H9 (cell line): ENCODE measurements at regions not wholly inside any gene's neighbourhood (a gene's known extent, or its start where the extent isn't known, plus 50 kb on each side); places are given as distances from the start of the nearest gene placed in this dataset.

Source experiments
- DNase-seq: peaks from one replicate; pipeline ENCODE4 v3.0.0-alpha.2; 2017
- H2AFZ ChIP-seq: one replicate; pipeline ENCODE4 v1.6.1; 2013; ENCODE audit warnings: mild to moderate bottlenecking, low read length, control low read depth, moderate library complexity
- H2AK5ac ChIP-seq: 2 replicates; pipeline ENCODE4 v1.6.1; 2013; ENCODE audit warnings: low read length, control low read depth, mixed read lengths; ENCODE audit not compliant: insufficient read length
- H2BK120ac ChIP-seq: one replicate; pipeline ENCODE4 v1.6.1; 2013; ENCODE audit warnings: low read depth, mild to moderate bottlenecking, low read length, control low read depth, inconsistent platforms; ENCODE audit not compliant: poor library complexity, severe bottlenecking
- H2BK12ac ChIP-seq: 2 replicates; pipeline ENCODE4 v1.6.1; 2013; ENCODE audit warnings: low read length, control low read depth, mixed read lengths, low read depth; ENCODE audit not compliant: insufficient read length
- H2BK15ac ChIP-seq: 2 replicates; pipeline ENCODE4 v1.6.1; 2013; ENCODE audit warnings: low read depth, low read length, control low read depth
- H2BK20ac ChIP-seq: one replicate; pipeline ENCODE4 v1.6.1; 2013; ENCODE audit warnings: low read depth, mild to moderate bottlenecking, low read length, control low read depth, inconsistent platforms; ENCODE audit not compliant: poor library complexity, severe bottlenecking
- H2BK5ac ChIP-seq: 2 replicates; pipeline ENCODE4 v1.6.1; 2013; ENCODE audit warnings: low read length, control low read depth, mixed read lengths; ENCODE audit not compliant: insufficient read length
- H3K14ac ChIP-seq: 2 replicates; pipeline ENCODE4 v1.6.1; 2013; ENCODE audit warnings: low read length, control low read depth; ENCODE audit not compliant: insufficient read depth
- H3K18ac ChIP-seq: 2 replicates; pipeline ENCODE4 v1.6.1; 2013; ENCODE audit warnings: low read depth, mild to moderate bottlenecking, mixed read lengths, low read length, control low read depth; ENCODE audit not compliant: insufficient read length
- H3K23ac ChIP-seq: 2 replicates; pipeline ENCODE4 v1.6.1; 2013; ENCODE audit warnings: low read length, control low read depth, mixed read lengths, low read depth; ENCODE audit not compliant: insufficient read length
- H3K23me2 ChIP-seq: 2 replicates; pipeline ENCODE4 v1.6.1; 2013; ENCODE audit warnings: low read depth, mild to moderate bottlenecking, mixed read lengths, low read length, control low read depth; ENCODE audit not compliant: insufficient read length, poor library complexity, severe bottlenecking
- H3K27ac ChIP-seq: 2 replicates; pipeline ENCODE4 v1.5.1; 2013; ENCODE audit warnings: low read length, control low read depth, mixed read lengths, low read depth; ENCODE audit not compliant: insufficient read length
- H3K27me3 ChIP-seq: 2 replicates; pipeline ENCODE4 v1.6.1; 2013; ENCODE audit warnings: low read length, control low read depth, inconsistent platforms; ENCODE audit not compliant: insufficient read depth
- H3K4ac ChIP-seq: 2 replicates; pipeline ENCODE4 v1.6.1; 2013; ENCODE audit warnings: low read depth, mild to moderate bottlenecking, control low read depth, inconsistent platforms, low read length, moderate library complexity
- H3K4me1 ChIP-seq: 2 replicates; pipeline ENCODE4 v1.6.1; 2013; ENCODE audit warnings: low read length, control low read depth, inconsistent platforms; ENCODE audit not compliant: insufficient read depth
- H3K4me2 ChIP-seq: 2 replicates; pipeline ENCODE4 v1.6.1; 2013; ENCODE audit warnings: low read length, control low read depth, mixed read lengths; ENCODE audit not compliant: insufficient read length, insufficient read depth
- H3K56ac ChIP-seq: 2 replicates; pipeline ENCODE4 v1.6.1; 2013; ENCODE audit warnings: low read depth, mild to moderate bottlenecking, mixed read lengths, low read length, control low read depth; ENCODE audit not compliant: insufficient read length
- H3K79me1 ChIP-seq: 2 replicates; pipeline ENCODE4 v1.6.1; 2013; ENCODE audit warnings: low read depth, mild to moderate bottlenecking, moderate library complexity, low read length, control low read depth, inconsistent platforms; ENCODE audit not compliant: insufficient read depth, poor library complexity, severe bottlenecking
- H3K79me2 ChIP-seq: 2 replicates; pipeline ENCODE4 v1.6.1; 2013; ENCODE audit warnings: low read length, control low read depth, inconsistent platforms; ENCODE audit not compliant: insufficient read depth
- H3K9ac ChIP-seq: 2 replicates; pipeline ENCODE4 v1.6.1; 2013; ENCODE audit warnings: low read length, control low read depth, mixed read lengths; ENCODE audit not compliant: insufficient read length; ENCODE audit errors: extremely low read depth
- H3K9me3 ChIP-seq: one replicate; pipeline ENCODE4 v1.6.1; 2013; ENCODE audit warnings: low read depth, low read length, inconsistent platforms; ENCODE audit not compliant: control insufficient read depth
- H3T11ph ChIP-seq: one replicate; pipeline ENCODE4 v1.6.1; 2013; ENCODE audit warnings: mild to moderate bottlenecking, low read length, control low read depth, inconsistent platforms
- H4K20me1 ChIP-seq: one replicate; pipeline ENCODE4 v1.6.1; 2013; ENCODE audit not compliant: control insufficient read depth, insufficient read length, insufficient read depth
- H4K5ac ChIP-seq: 2 replicates; pipeline ENCODE4 v1.6.1; 2013; ENCODE audit warnings: low read depth, mild to moderate bottlenecking, mixed read lengths, low read length, control low read depth; ENCODE audit not compliant: insufficient read length
- H4K8ac ChIP-seq: replicated peaks from 2 replicates; pipeline ENCODE4 v1.6.1; 2013; ENCODE audit warnings: low read length, control low read depth, mixed read lengths, low read depth; ENCODE audit not compliant: insufficient read length
- H4K91ac ChIP-seq: 2 replicates; pipeline ENCODE4 v1.6.1; 2013; ENCODE audit warnings: low read depth, mild to moderate bottlenecking, moderate library complexity, mixed read lengths, low read length, control low read depth; ENCODE audit not compliant: insufficient read length
- H3K27ac Mint-ChIP-seq, 3 experiments: 2 replicates in 2 of 3; 3 replicates in 1 of 3; pipeline ENCODE4 v1.8.0; 2020 to 2021; ENCODE audit warnings: mixed read lengths in 3 of 3, mild to moderate bottlenecking in 1 of 3, moderate library complexity in 1 of 3
- H3K27me3 Mint-ChIP-seq: 2 replicates; pipeline ENCODE4 v1.8.0; 2021; ENCODE audit warnings: low read depth, mild to moderate bottlenecking, moderate library complexity, mixed read lengths
- H3K36me3 Mint-ChIP-seq, 3 experiments: 2 replicates in 2 of 3; 3 replicates in 1 of 3; pipeline ENCODE4 v1.8.0; 2020 to 2021; ENCODE audit warnings: low read depth in 3 of 3, mixed read lengths in 3 of 3; ENCODE audit not compliant: insufficient read depth in 1 of 3
- H3K4me1 Mint-ChIP-seq, 2 experiments: 2 replicates each; pipeline ENCODE4 v1.8.0; 2020; ENCODE audit warnings: mixed read lengths in 2 of 2
- H3K4me3 Mint-ChIP-seq, 2 experiments: 2 replicates in 1 of 2; 3 replicates in 1 of 2; pipeline ENCODE4 v1.8.0; 2020 to 2021; ENCODE audit warnings: mild to moderate bottlenecking in 2 of 2, mixed read lengths in 2 of 2, moderate library complexity in 1 of 2
- H3K9me3 Mint-ChIP-seq, 2 experiments: 2 replicates in 1 of 2; 3 replicates in 1 of 2; pipeline ENCODE4 v1.8.0; 2020; ENCODE audit warnings: mild to moderate bottlenecking in 2 of 2, mixed read lengths in 2 of 2, moderate library complexity in 1 of 2
- WGBS: extraction: QIAGEN DNeasy Blood & Tissue Kit; methylation state at CpG from one replicate; pipeline ENCODE4 v1.1.7; 2013; ENCODE audit warnings: missing lambda C conversion rate, low lambda C conversion rate, mixed read lengths; ENCODE audit not compliant: insufficient read length; ENCODE audit errors: extremely low coverage; 5-methylcytosine and 5-hydroxymethylcytosine counted together
- TF ChIP-seq, protein P1 (sequence below): fragments of 200-600 bp; sonication (generic); conservative IDR thresholded peaks from 3 replicates; pipeline ENCODE4 v1.8.0; 2021; ENCODE audit warnings: antibody characterized with exemption, mild to moderate bottlenecking

GRCh38 chr7:27351786-27352185 lies 109.2 kb downstream of the EVX1 start:
- no peak overlapping the region for H3K9ac ChIP-seq
- no peaks in the 10 kb centered on the region for H4K20me1 ChIP-seq
- H4K5ac ChIP-seq: no peak overlapping the region
- Mint-ChIP-seq H3K9me3 (no peaks in the 10 kb centered on the region), H3K4me1 (peaks cover 0 to 8% of the 10 kb centered on the region in 2 experiments; a peak in 1 of 4 replicates), H3K4me3 (no peak overlapping the region), H3K36me3 (no peaks in the 10 kb centered on the region), H3K27me3 (peaks cover 2% of the 10 kb centered on the region; the same call in 1 of the 2 replicates), H3K27ac (no peak overlapping the region)
- H3K79me2 ChIP-seq: no peaks in the 10 kb centered on the region
- no peak overlapping the region for H4K91ac ChIP-seq
- WGBS: no CpG with 5 or more reads among the region's 5 CpGs
- no peak overlapping the region for H2BK120ac ChIP-seq
- no peak overlapping the region for H3K4me2 ChIP-seq
- no peak overlapping the region for H2BK15ac ChIP-seq
- H2BK20ac ChIP-seq: no peak overlapping the region
- H3K9me3 ChIP-seq: no peaks in the 10 kb centered on the region
- no peak overlapping the region for H2BK5ac ChIP-seq
- DNase-seq: no peak
- no peak overlapping the region for H2BK12ac ChIP-seq
- no peak overlapping the region for H3K27ac ChIP-seq
- H3K27me3 ChIP-seq: no peaks in the 10 kb centered on the region
- TF ChIP-seq, protein P1, sequence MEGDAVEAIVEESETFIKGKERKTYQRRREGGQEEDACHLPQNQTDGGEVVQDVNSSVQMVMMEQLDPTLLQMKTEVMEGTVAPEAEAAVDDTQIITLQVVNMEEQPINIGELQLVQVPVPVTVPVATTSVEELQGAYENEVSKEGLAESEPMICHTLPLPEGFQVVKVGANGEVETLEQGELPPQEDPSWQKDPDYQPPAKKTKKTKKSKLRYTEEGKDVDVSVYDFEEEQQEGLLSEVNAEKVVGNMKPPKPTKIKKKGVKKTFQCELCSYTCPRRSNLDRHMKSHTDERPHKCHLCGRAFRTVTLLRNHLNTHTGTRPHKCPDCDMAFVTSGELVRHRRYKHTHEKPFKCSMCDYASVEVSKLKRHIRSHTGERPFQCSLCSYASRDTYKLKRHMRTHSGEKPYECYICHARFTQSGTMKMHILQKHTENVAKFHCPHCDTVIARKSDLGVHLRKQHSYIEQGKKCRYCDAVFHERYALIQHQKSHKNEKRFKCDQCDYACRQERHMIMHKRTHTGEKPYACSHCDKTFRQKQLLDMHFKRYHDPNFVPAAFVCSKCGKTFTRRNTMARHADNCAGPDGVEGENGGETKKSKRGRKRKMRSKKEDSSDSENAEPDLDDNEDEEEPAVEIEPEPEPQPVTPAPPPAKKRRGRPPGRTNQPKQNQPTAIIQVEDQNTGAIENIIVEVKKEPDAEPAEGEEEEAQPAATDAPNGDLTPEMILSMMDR: no peak
- H2AK5ac ChIP-seq: no peak overlapping the region
- no peak overlapping the region for H2AFZ ChIP-seq
- no peak overlapping the region for H3T11ph ChIP-seq
- no peaks in the 10 kb centered on the region for H3K23me2 ChIP-seq
- H3K56ac ChIP-seq: no peak overlapping the region
- H3K14ac ChIP-seq: no peak overlapping the region
- no peak overlapping the region for H4K8ac ChIP-seq
- no peaks in the 10 kb centered on the region for H3K79me1 ChIP-seq
- H3K4ac ChIP-seq: no peak overlapping the region
- no peak overlapping the region for H3K23ac ChIP-seq
- H3K18ac ChIP-seq: no peak overlapping the region
- no peaks in the 10 kb centered on the region for H3K4me1 ChIP-seq
